Heart right ventricle (tissue), 16 donors: ENCODE measurements at regions not wholly inside any gene's neighbourhood (a gene's known extent, or its start where the extent isn't known, plus 50 kb on each side); places are given as distances from the start of the nearest gene placed in this dataset.

Experiments
- ATAC-seq, 8 donors: fragments of 200-7000 bp; cut with Tn5 transposase; one replicate each; pipeline ENCODE4 v1.9.1; 2020; ENCODE audit warnings: mild to moderate bottlenecking in 8 of 8, moderate library complexity in 8 of 8, moderate number of reproducible peaks in 1 of 8
- DNase-seq, 2 donors: peaks; one replicate each; pipeline ENCODE4 v3.0.0-alpha.2; 2020
- H3K27ac ChIP-seq, 10 donors: fragments of 200-600 bp; sonication (generic) in 2 of 10; one replicate each; pipeline versions ENCODE4 v1.5.0 to v1.8.0; 2020 to 2022; ENCODE audit warnings: mild to moderate bottlenecking in 3 of 10
- H3K27me3 ChIP-seq, 7 donors: fragments of 200-600 bp; one replicate each; pipeline ENCODE4 v1.8.0; 2021 to 2022; ENCODE audit warnings: mild to moderate bottlenecking in 2 of 7
- H3K36me3 ChIP-seq, 9 donors: fragments of 200-600 bp; sonication (generic) in 1 of 9; one replicate each; pipeline versions ENCODE4 v1.5.0 to v1.8.0; 2020 to 2022; ENCODE audit warnings: mild to moderate bottlenecking in 2 of 9
- H3K4me1 ChIP-seq, 9 donors: fragments of 200-600 bp; sonication (generic) in 1 of 9; one replicate each; pipeline versions ENCODE4 v1.5.0 to v1.8.0; 2020 to 2022; ENCODE audit warnings: mild to moderate bottlenecking in 4 of 9
- H3K4me3 ChIP-seq, 10 donors: fragments of 200-600 bp; sonication (generic) in 2 of 10; one replicate each; pipeline versions ENCODE4 v1.5.0 to v1.8.0; 2020 to 2022; ENCODE audit warnings: mild to moderate bottlenecking in 7 of 10, moderate library complexity in 2 of 10
- H3K9me3 ChIP-seq, 11 donors: fragments of 200-600 bp in 10 of 11; sonication (generic) in 2 of 11; one replicate each; pipeline versions ENCODE4 v1.5.0 to v1.8.0; 2013 to 2022; ENCODE audit warnings: mild to moderate bottlenecking in 2 of 11, control low read depth in 1 of 11, moderate library complexity in 1 of 11
- WGBS, 2 donors: extraction: QIAGEN DNeasy Blood & Tissue Kit; methylation state at CpG; one replicate each; pipeline ENCODE4 v1.1.7; 2013; ENCODE audit warnings: inconsistent platforms in 1 of 2; 5-methylcytosine and 5-hydroxymethylcytosine counted together
- intact Hi-C, 10 donors: fragments of 100-400 bp; cut with DNase I; formaldehyde crosslinking; loops; one replicate each; pipeline versions ENCODE4 v1.11.1 to v1.14.2; 2022
- TF ChIP-seq, protein P1 (sequence below), 9 donors: fragments of 200-600 bp; sonication (generic) in 2 of 9; IDR thresholded peaks; one replicate each; pipeline versions ENCODE4 v1.5.0 to v1.8.0; 2021 to 2022; ENCODE audit warnings: antibody characterized with exemption in 9 of 9, mild to moderate bottlenecking in 5 of 9, moderate library complexity in 1 of 9
- donor health status: Arrhythmogenic right ventricular cardiomyopathy.
- donor health status: ischemic (EF 13 %, LVEDD 7.1; RV severe dilation, severe dysfunction).
- donor health status: healthy with polysubstance abuse.
- donor health status: DM: no; HTN: yes; CAD: no.
- donor health status: DM: no; HTN: no; CAD: no.
- donor health status: ischemic (EF 25% LVEDD 6.9; RV normal size, moderate dysfunction).
- donor health status: ischemic (EF 25% LVEDD 5.7; RV mildly dilated, moderate dysfunction).
- donor health status: healthy.
- donor health status: DM: yes; HTN: yes; CAD: no.
- donor health status: Ischemic cardiomyopathy.
- donor health status: ischemic (EF 35%, LVEDD 5.7; RV mildly dilated, moderate dysfunction).
- donor health status: nonischemic (EF 11% LVEDD 7.7; RV severe dilation, severe dysfunction).
- donor health status: DM: yes; HTN: yes; CAD: no.
- donor health status: PGD.
- donor health status: ischemic (EF 29% LVEDD 5.4; RV normal size, mild dysfunction).
- donor health status: nonischemic (EF 23%, LVEDD 6.1; RV moderate dilation, normal function).

GRCh38 chr12:107490010-107490409, 195.6 kb upstream of the PWP1 start:
- H3K27me3 ChIP-seq = peaks cover 0 to 8% (median 0%) of the 10 kb centered on the region in 7 donors
- no peaks in the 10 kb centered on the region for H3K9me3 ChIP-seq
- H3K27ac ChIP-seq = no peak overlapping the region
- 89 to 97% methylated on average over 3 of the region's 3 CpGs for WGBS, 2 donors
- ATAC-seq (no peak), DNase-seq (no peak)
- TF ChIP-seq, protein P1, sequence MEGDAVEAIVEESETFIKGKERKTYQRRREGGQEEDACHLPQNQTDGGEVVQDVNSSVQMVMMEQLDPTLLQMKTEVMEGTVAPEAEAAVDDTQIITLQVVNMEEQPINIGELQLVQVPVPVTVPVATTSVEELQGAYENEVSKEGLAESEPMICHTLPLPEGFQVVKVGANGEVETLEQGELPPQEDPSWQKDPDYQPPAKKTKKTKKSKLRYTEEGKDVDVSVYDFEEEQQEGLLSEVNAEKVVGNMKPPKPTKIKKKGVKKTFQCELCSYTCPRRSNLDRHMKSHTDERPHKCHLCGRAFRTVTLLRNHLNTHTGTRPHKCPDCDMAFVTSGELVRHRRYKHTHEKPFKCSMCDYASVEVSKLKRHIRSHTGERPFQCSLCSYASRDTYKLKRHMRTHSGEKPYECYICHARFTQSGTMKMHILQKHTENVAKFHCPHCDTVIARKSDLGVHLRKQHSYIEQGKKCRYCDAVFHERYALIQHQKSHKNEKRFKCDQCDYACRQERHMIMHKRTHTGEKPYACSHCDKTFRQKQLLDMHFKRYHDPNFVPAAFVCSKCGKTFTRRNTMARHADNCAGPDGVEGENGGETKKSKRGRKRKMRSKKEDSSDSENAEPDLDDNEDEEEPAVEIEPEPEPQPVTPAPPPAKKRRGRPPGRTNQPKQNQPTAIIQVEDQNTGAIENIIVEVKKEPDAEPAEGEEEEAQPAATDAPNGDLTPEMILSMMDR (IDR thresholded peaks at IDR 0.05) = no peak
- no peaks in the 10 kb centered on the region for H3K36me3 ChIP-seq
- no peak overlapping the region for H3K4me3 ChIP-seq
- H3K4me1 ChIP-seq = peaks cover 0 to 18% (median 10%) of the 10 kb centered on the region in 9 donors
- intact Hi-C loops = no loop called here

- H3K4me1 ChIP-seq = peaks cover 0 to 18% (median 10%) of the 10 kb centered on the region in 9 donors
- WGBS, 2 donors = 58 to 59% methylated on average over 9 of the region's 9 CpGs
- no peak overlapping the region for H3K4me3 ChIP-seq
- ATAC-seq (no peak), DNase-seq (no peak)
- H3K9me3 ChIP-seq = no peaks in the 10 kb centered on the region
- intact Hi-C loops = no loop called here
- TF ChIP-seq, protein P1 (IDR thresholded peaks at IDR 0.05) = no peak
- H3K27ac ChIP-seq = no peak overlapping the region
- no peaks in the 10 kb centered on the region for H3K36me3 ChIP-seq
- H3K27me3 ChIP-seq = peaks cover 0 to 8% (median 0%) of the 10 kb centered on the region in 7 donors
Measured at GRCh38 chr12:107491856-107492255, 193.7 kb upstream of the PWP1 start.

GRCh38 chr12:107492393-107493134, 193.0 kb upstream of the PWP1 start:
- TF ChIP-seq, protein P1 (IDR thresholded peaks at IDR 0.05) = no peak
- Histone ChIP-seq H3K9me3 (no peaks in the 10 kb centered on the region), H3K4me1 (peaks cover 0 to 18% (median 10%) of the 10 kb centered on the region in 9 donors), H3K27me3 (peaks cover 0 to 8% (median 0%) of the 10 kb centered on the region in 7 donors), H3K4me3 (no peak overlapping the region), H3K36me3 (no peaks in the 10 kb centered on the region), H3K27ac (no peak overlapping the region)
- intact Hi-C loops = no loop called here
- DNase-seq = no peak
- peak in 6 of 8 donors; percentile 41 to 79 (median 67) for ATAC-seq
- WGBS, 2 donors = 65 to 72% methylated on average over 6 of the region's 6 CpGs

- H3K9me3 ChIP-seq = peaks cover 0 to 1% (median 0%) of the 10 kb centered on the region in 11 donors
- TF ChIP-seq, protein P1 (IDR thresholded peaks at IDR 0.05) = no peak
- H3K27me3 ChIP-seq = peaks cover 0 to 5% (median 0%) of the 10 kb centered on the region in 7 donors
- no peak for DNase-seq
- no peak overlapping the region for H3K27ac ChIP-seq
- no peaks in the 10 kb centered on the region for H3K36me3 ChIP-seq
- ATAC-seq = no peak
- peaks cover 0 to 18% (median 10%) of the 10 kb centered on the region in 9 donors for H3K4me1 ChIP-seq
- WGBS, 2 donors = 77 to 81% methylated on average over 4 of the region's 4 CpGs
- H3K4me3 ChIP-seq = no peak overlapping the region
- intact Hi-C loops = no loop called here
Measured at GRCh38 chr12:107493135-107493494, 192.5 kb upstream of the PWP1 start.
